GM23248 (cell line): ENCODE measurements at regions not wholly inside any gene's neighbourhood (a gene's known extent, or its start where the extent isn't known, plus 50 kb on each side); places are given as distances from the start of the nearest gene placed in this dataset.

Experiments used
- EZH2 ChIP-seq: fragments of 200-600 bp; sonication (generic); IDR thresholded peaks from 2 replicates; pipeline ENCODE4 v1.6.1; 2018; ENCODE audit warnings: antibody characterized with exemption, mild to moderate bottlenecking; ENCODE audit not compliant: insufficient read depth, poor library complexity, severe bottlenecking
- EZH2phosphoT487 ChIP-seq: fragments of 200-600 bp; sonication (generic); IDR thresholded peaks from 2 replicates; pipeline ENCODE4 v1.6.1; 2018; ENCODE audit warnings: antibody characterized with exemption, moderate library complexity, mild to moderate bottlenecking, low read depth; ENCODE audit not compliant: insufficient read depth

GRCh38 chr17:71089431-71089830 is 920.1 kb downstream of the KCNJ2 start:
- no peak for TF ChIP-seq EZH2
- no peak for TF ChIP-seq EZH2phosphoT487
